EH (cell line): ENCODE measurements at regions not wholly inside any gene's neighbourhood (a gene's known extent, or its start where the extent isn't known, plus 50 kb on each side); places are given as distances from the start of the nearest gene placed in this dataset.

Experiments
- DNase-seq: peaks from one replicate; pipeline ENCODE4 v3.0.0-alpha.2; 2015; ENCODE audit warnings: low read depth

GRCh38 chr3:144142151-144142840, 170.7 kb downstream of the DIPK2A start:
- peak; percentile 16 for DNase-seq

- DNase-seq, result no peak
These were observed 176.7 kb downstream of the DIPK2A start for GRCh38 chr3:144148356-144148755.

DNA sequence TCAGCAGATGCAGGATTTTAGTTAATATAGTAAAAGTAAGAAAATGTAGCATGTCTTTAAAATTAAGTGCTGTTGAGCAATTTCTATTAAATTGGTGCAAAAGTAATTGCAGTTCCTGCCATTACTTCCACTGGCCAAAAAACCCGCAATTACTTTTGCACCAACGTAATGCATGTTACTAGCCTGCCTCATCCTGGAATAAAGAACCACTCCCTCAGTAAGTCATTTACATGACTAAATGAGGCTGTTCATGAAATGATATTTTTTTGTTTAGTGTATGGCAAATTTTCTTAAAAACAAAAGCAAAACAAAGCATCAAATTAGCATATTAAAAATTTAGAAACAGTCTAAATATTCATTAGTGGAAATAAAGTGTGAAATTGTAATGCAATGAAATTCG, 180.4 kb downstream of the DIPK2A start:
- no peak for DNase-seq

- DNase-seq, result no peak
These were observed 189.0 kb downstream of the DIPK2A start for GRCh38 chr3:144160627-144161026.

DNA sequence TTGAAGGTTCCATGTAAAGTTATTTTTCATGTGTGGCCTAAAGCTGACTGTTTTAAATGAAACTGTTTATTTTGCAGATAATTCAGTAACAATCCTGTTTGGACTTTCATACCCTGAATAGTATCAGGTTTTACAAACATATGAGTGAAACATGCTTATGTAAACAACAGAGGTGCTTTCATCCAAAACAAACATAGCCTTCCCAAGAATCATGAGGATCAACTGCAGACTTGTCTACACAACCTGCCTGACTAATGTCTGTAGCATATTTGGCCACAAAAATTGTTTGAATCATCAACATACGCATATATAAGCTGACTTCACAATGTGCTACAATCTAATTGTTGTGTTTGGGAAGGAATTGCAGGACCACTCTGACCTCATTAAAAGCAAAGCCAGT, 190.4 kb downstream of the DIPK2A start:
- DNase-seq, result peak; percentile 11

- DNase-seq, result no peak
These were observed 192.7 kb downstream of the DIPK2A start for GRCh38 chr3:144164352-144164751.

DNA sequence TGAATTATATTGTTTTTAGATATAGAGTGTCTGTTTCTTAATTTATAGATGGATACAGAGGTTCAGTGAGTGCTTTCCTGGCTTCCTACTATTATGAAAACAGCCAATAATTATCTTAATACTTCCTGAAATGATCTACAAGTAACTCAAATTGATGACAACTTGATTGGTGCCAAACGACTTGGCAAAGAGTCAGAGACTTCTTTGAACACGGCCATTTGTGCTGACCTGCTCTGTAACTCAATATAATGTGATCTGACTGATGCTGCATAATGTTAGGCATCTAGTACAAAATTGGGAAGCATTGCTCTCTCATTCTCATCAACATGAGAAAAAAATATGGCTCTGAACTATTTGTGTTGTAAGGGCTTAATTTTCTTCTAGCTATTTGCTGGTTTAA, 193.9 kb downstream of the DIPK2A start:
- DNase-seq, result no peak

DNA sequence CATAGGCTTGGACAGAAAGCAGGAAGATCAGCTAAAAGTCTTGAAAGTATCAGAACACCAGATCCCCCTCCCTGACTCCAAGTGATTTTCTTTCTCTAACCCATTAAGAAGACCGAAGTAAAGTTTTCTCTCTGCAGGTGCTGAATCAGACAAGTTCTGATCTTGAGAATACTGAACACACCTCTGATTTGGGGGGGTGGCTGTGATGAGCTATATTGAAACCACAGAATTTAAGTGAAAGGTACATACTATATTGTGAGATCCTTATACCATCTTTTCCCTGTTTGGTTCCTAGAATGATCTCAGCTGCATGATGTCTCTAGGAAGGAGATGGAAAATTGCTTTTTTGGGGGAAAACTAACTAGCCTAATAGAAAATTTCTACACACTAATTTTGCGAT, 196.0 kb downstream of the DIPK2A start:
- no peak for DNase-seq

- DNase-seq, result no peak
These were observed 201.9 kb downstream of the DIPK2A start for GRCh38 chr3:144173491-144173890.

GRCh38 chr3:144175644-144176425, 204.2 kb downstream of the DIPK2A start:
- DNase-seq, result no peak

GRCh38 chr3:144177649-144178048, 206.0 kb downstream of the DIPK2A start:
- no peak for DNase-seq

- no peak for DNase-seq
These were observed 207.0 kb downstream of the DIPK2A start for GRCh38 chr3:144178607-144179006.

GRCh38 chr3:144181062-144181461, 209.4 kb downstream of the DIPK2A start:
- no peak for DNase-seq

DNA sequence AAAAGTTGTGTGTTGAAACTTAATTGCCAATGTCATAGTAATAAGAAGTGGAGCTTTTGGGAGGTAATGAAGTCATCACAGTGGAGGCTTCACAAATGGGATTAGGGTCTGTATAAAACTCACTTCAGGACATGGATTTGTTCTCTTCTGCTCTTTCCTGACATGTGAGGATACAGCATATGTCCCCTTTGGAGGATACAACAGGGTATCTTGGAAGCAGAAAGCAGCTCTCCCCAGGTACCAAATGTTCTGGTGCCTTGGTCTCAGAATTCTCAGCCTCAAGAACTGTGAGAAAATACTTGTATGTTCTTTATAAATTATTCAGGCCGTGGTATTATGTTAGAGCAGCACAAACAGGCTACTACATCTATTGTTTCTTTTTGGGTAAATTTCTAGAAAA, 210.9 kb downstream of the DIPK2A start:
- no peak for DNase-seq

- DNase-seq, result peak; percentile 1
These were observed 213.7 kb downstream of the DIPK2A start for GRCh38 chr3:144185276-144185675.

DNA sequence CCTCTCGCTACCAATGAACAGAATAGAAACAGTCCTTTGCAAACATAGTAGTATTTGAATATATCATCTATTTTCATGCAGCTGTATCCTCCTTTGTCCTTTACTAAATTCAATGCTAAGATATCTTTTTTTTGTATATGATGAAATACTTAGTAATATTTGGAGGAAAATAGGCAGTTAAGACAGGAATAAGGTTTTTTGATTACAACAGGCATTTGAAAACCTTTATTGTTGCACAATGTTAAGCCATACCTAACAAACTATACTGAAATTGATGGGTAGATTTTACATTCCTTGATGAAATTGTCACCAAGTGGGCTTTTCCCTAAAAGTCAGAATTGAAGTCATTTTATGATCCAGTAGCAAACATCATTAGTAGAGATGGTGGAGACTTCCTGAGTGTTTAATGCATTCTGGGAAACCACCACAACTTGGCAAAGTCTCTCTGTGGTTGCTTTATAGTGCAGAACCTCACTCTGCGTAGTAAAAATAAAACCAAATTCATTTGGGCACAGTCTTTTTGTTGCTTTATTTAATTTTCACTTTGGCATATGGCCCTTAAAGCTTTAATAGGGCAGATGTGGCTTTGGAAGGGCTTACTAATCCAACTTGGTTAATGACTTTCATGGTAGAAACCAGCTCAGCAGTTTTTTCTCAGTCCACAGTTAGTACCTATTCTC, 216.0 kb downstream of the DIPK2A start:
- peak; percentile 45 for DNase-seq

DNA sequence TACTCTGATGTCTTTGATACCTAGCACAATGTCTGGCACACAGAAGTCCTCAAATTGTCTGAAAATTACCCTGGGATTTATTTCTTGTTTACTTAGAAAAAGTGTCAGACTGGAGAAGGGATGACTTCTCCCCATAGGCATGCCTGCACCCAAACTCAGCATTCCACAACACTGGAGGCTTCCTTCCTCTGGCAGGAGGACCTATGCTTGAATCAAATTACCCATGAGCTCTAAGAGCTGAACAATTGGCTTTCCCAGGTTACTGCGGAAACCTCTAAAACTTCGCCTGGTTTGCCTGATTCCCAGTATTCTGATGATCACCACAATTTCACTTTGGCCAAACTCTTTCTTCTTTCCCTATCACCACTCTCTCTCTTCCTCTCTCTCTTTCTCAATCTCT, 217.4 kb downstream of the DIPK2A start:
- DNase-seq, result peak; percentile 16

DNA sequence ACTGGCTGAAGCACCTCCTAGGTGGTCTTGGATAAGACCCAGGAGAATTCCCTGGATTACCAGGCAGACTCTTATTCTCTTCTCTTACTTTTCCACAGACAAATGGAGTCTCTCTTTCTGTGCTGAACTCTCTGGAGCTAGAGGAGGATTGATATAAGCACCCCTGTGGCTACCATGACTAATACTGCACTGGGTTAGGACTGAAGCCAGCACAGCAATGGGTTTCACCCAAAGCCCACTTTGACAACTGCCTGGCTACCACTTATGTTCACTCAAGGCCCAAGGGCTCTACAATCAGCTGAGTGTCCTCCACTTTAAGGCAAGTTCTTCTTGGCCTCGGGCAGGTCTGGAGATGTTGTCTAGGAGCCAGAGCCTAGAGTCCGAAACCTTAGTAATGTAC, 225.5 kb downstream of the DIPK2A start:
- no peak for DNase-seq

DNA sequence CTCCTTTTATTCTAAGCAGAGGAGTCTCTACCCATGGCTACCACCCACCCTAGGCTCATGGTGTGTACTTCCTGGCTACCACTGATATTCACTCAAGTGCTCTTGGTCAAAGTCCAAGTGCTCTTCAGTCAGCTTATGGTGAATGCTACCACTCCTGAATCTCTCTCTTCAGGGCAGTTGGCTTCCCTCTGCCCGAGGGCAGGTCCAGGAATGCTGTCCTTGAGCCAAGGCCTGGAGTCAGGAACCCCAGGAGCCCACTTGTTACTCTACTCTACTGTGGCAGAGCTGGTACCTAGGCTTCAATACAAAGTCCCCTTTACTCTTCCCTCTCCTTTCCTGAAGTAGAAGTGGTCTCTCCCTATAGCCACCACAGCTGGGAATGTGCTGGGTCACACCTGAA, 226.0 kb downstream of the DIPK2A start:
- DNase-seq, result no peak

DNA sequence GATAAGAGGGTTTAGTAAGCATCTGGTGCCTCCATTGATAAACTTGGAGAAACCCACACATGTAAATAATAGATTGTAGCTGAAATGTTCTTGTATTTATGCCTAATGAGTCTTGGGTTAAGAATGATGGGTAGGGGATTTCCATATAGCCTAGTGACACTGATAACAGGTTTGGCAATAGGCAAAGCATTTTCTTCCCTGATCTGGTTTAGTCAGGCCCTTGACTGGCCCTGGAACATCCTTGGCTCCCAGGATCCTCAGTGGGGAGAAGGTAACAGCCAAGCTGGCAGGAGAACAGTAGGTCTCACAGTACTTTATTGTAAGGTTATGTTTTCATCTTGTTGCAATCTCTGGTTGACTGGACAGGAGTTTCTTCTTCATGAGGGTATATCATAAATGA, 228.4 kb downstream of the DIPK2A start:
- no peak for DNase-seq

GRCh38 chr3:144200466-144200865, 228.8 kb downstream of the DIPK2A start:
- DNase-seq, result no peak

- DNase-seq, result no peak
These were observed 250.1 kb downstream of the DIPK2A start for GRCh38 chr3:144221761-144222160.

GRCh38 chr3:144229330-144229729, 257.7 kb downstream of the DIPK2A start:
- DNase-seq, result no peak
